Ovary (tissue), 7 donors: ENCODE measurements at regions not wholly inside any gene's neighbourhood (a gene's known extent, or its start where the extent isn't known, plus 50 kb on each side); places are given as distances from the start of the nearest gene placed in this dataset.
"Not testable (repeated sequence)": the region's sequence is repeated elsewhere in the genome, so short reads cannot be mapped to it uniquely, and the experiment has no call there.

Source experiments
- DNase-seq, 5 donors: peaks; one replicate each; pipeline ENCODE4 v3.0.0-alpha.2; 2019 to 2020
- H3K27ac ChIP-seq, 2 donors: fragments of 200-600 bp; one replicate each; pipeline versions ENCODE4 v1.5.1 to v1.8.0; 2019 to 2022
- H3K27me3 ChIP-seq: fragments of 200-600 bp; one replicate; pipeline ENCODE4 v1.8.0; 2022
- H3K36me3 ChIP-seq: fragments of 200-600 bp; sonication (generic); one replicate; pipeline ENCODE4 v1.5.1; 2019
- H3K4me1 ChIP-seq: one replicate; pipeline ENCODE4 v1.8.1; 2013; ENCODE audit warnings: mild to moderate bottlenecking, moderate library complexity; ENCODE audit not compliant: insufficient read depth
- H3K4me3 ChIP-seq: fragments of 200-600 bp; sonication (generic); one replicate; pipeline ENCODE4 v1.5.1; 2017
- H3K9me3 ChIP-seq, 2 donors: fragments of 200-600 bp in 1 of 2; sonication (generic) in 1 of 2; one replicate each; pipeline versions ENCODE4 v1.5.1 to v1.8.1; 2013 to 2019; ENCODE audit warnings: mild to moderate bottlenecking in 1 of 2, moderate library complexity in 1 of 2
- CTCF ChIP-seq, 3 donors: fragments of 450-650 bp in 2 of 3; fragments of 200-600 bp in 1 of 3; IDR thresholded peaks; one replicate each; pipeline versions ENCODE4 v1.5.1 to v1.8.0; 2016 to 2022; ENCODE audit warnings: antibody characterized with exemption in 3 of 3, mild to moderate bottlenecking in 1 of 3
- EP300 ChIP-seq: sonication (generic); formaldehyde crosslinking; IDR thresholded peaks from one replicate; pipeline ENCODE4 v1.6.1; 2017; ENCODE audit warnings: antibody characterized with exemption
- POLR2A ChIP-seq: fragments of 450-650 bp; IDR thresholded peaks from one replicate; pipeline ENCODE4 v1.6.1; 2017; ENCODE audit warnings: antibody characterized with exemption, mild to moderate bottlenecking, moderate library complexity
- WGBS, 3 donors: extraction: QIAGEN DNeasy Blood & Tissue Kit in 1 of 3; methylation state at CpG; one replicate each; pipeline versions ENCODE4 v1.1.5 to v1.1.7; 2013 to 2017; 5-methylcytosine and 5-hydroxymethylcytosine counted together
- intact Hi-C, 4 donors: fragments of 100-400 bp; cut with DNase I; formaldehyde crosslinking; loops; one replicate each; pipeline versions ENCODE4 v1.11.0 to v1.15.1; 2022 to 2023
- donor health status: DM: no; HTN: no; CAD: no; lungs with moderate emphysema.
- donor health status: DM: no; HTN: no; CAD: no.
- donor health status: Bipolar disorder and iron deficiency.
- donor health status: DM: no; HTN: no; CAD: no.
- donor health status: DM: yes; HTN: yes; CAD: no.

- H3K4me3 ChIP-seq, H3K27me3 ChIP-seq, intact Hi-C loops, H3K9me3 ChIP-seq, H3K4me1 ChIP-seq, H3K36me3 ChIP-seq, H3K27ac ChIP-seq, DNase-seq: not testable (repeated sequence)
- WGBS, 3 donors, result 76 to 78% (median 77%) methylated on average over 3 of the region's 3 CpGs
Measured at GRCh38 chrX:132302687-132303086, 83.4 kb upstream of the RAP2C start.

- no peaks in the 10 kb centered on the region for H3K4me1 ChIP-seq
- DNase-seq, result no peak
- H3K9me3 ChIP-seq, result no peaks in the 10 kb centered on the region
- no peak for TF ChIP-seq CTCF (IDR thresholded peaks at IDR 0.05)
- no peak for TF ChIP-seq EP300
- no peak for TF ChIP-seq POLR2A
- no peaks in the 10 kb centered on the region for H3K36me3 ChIP-seq
- H3K4me3 ChIP-seq, result no peak overlapping the region
- H3K27ac ChIP-seq, result no peak overlapping the region
- intact Hi-C loops, result loop anchor here in 2 of 4 donors (5.0 kb wide), 1 partner anchor 317 kb away; no protein-coding TSS in a partner anchor
- WGBS, 3 donors, result 68 to 86% (median 84%) methylated on average over 2 of the region's 2 CpGs
- H3K27me3 ChIP-seq, result no peaks in the 10 kb centered on the region
Measured at GRCh38 chrX:132294776-132295495, 75.7 kb upstream of the RAP2C start.

- H3K27ac ChIP-seq, result no peak overlapping the region
- no peak for TF ChIP-seq CTCF (IDR thresholded peaks at IDR 0.05)
- TF ChIP-seq POLR2A, result no peak
- H3K4me3 ChIP-seq, result no peak overlapping the region
- intact Hi-C loops, result loop anchor here in 2 of 4 donors (5.0 kb wide), 1 partner anchor 318 kb away; no protein-coding TSS in a partner anchor
- no peaks in the 10 kb centered on the region for H3K4me1 ChIP-seq
- no peak for DNase-seq
- WGBS, 3 donors, result 52 to 74% (median 61%) methylated on average over 1 of the region's 1 CpG
- no peaks in the 10 kb centered on the region for H3K27me3 ChIP-seq
- no peaks in the 10 kb centered on the region for H3K36me3 ChIP-seq
- H3K9me3 ChIP-seq, result no peaks in the 10 kb centered on the region
Measured at GRCh38 chrX:132294192-132294591, 74.9 kb upstream of the RAP2C start.

GRCh38 chrX:132292793-132293192 lies 73.5 kb upstream of the RAP2C start:
- no peak overlapping the region for H3K4me3 ChIP-seq
- H3K4me1 ChIP-seq, result no peaks in the 10 kb centered on the region
- intact Hi-C loops, result loop anchor here in 2 of 4 donors (5.0 kb wide), 1 partner anchor 320 kb away; no protein-coding TSS in a partner anchor
- H3K27ac ChIP-seq, result no peak overlapping the region
- 5 to 13% (median 7%) methylated on average over 5 of the region's 5 CpGs for WGBS, 3 donors
- no peaks in the 10 kb centered on the region for H3K36me3 ChIP-seq
- H3K27me3 ChIP-seq, result no peaks in the 10 kb centered on the region
- TF ChIP-seq POLR2A (no peak), CTCF (IDR thresholded peaks at IDR 0.05) (peak in 2 of 3 donors; percentile 44 to 56)
- H3K9me3 ChIP-seq, result no peaks in the 10 kb centered on the region
- peak in 2 of 5 donors; percentile 20 to 28 for DNase-seq

GRCh38 chrX:132277953-132278614 lies 58.8 kb upstream of the RAP2C start:
- Histone ChIP-seq H3K36me3 (no peaks in the 10 kb centered on the region), H3K9me3 (no peaks in the 10 kb centered on the region), H3K27ac (no peak overlapping the region), H3K4me3 (no peak overlapping the region), H3K4me1 (no peaks in the 10 kb centered on the region), H3K27me3 (no peaks in the 10 kb centered on the region)
- no peak for DNase-seq
- TF ChIP-seq POLR2A (no peak), EP300 (no peak), CTCF (IDR thresholded peaks at IDR 0.05) (no peak)
- intact Hi-C loops, result no loop called here
- whole genome bisulfite sequencing, 3 donors, result 75 to 84% (median 78%) methylated on average over 2 of the region's 2 CpGs
